Loucy (cell line): ENCODE measurements at regions not wholly inside any gene's neighbourhood (a gene's known extent, or its start where the extent isn't known, plus 50 kb on each side); places are given as distances from the start of the nearest gene placed in this dataset.

ENCODE experiments used
- CTCF ChIP-seq: fragments of 200-600 bp; sonication (generic); conservative IDR thresholded peaks from 2 replicates; pipeline ENCODE4 v1.5.1; 2014; ENCODE audit warnings: mild to moderate bottlenecking, antibody characterized with exemption, low read length
- EZH2phosphoT487 ChIP-seq: fragments of 200-600 bp; IDR thresholded peaks from 2 replicates; pipeline ENCODE4 v1.6.1; 2018; ENCODE audit warnings: antibody characterized with exemption, mild to moderate bottlenecking, moderate library complexity, borderline replicate concordance

- no peak for TF ChIP-seq CTCF
- TF ChIP-seq EZH2phosphoT487, result no peak
These were observed 298.1 kb upstream of the PITX2 start for GRCh38 chr4:110920990-110921389.
